ENCODE measurements at regions not wholly inside any gene's neighbourhood (a gene's known extent, or its start where the extent isn't known, plus 50 kb on each side); places are given as distances from the start of the nearest gene placed in this dataset.

- TF ChIP-seq, protein P1, sequence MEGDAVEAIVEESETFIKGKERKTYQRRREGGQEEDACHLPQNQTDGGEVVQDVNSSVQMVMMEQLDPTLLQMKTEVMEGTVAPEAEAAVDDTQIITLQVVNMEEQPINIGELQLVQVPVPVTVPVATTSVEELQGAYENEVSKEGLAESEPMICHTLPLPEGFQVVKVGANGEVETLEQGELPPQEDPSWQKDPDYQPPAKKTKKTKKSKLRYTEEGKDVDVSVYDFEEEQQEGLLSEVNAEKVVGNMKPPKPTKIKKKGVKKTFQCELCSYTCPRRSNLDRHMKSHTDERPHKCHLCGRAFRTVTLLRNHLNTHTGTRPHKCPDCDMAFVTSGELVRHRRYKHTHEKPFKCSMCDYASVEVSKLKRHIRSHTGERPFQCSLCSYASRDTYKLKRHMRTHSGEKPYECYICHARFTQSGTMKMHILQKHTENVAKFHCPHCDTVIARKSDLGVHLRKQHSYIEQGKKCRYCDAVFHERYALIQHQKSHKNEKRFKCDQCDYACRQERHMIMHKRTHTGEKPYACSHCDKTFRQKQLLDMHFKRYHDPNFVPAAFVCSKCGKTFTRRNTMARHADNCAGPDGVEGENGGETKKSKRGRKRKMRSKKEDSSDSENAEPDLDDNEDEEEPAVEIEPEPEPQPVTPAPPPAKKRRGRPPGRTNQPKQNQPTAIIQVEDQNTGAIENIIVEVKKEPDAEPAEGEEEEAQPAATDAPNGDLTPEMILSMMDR (IDR thresholded peaks at IDR 0.05), result no peak
- no peak for TF ChIP-seq POLR2A (IDR thresholded peaks at IDR 0.05)
Observed at GRCh38 chr14:97039717-97040363, 242.7 kb downstream of the VRK1 start.
